ENCODE measurements at regions not wholly inside any gene's neighbourhood (a gene's known extent, or its start where the extent isn't known, plus 50 kb on each side); places are given as distances from the start of the nearest gene placed in this dataset.

DNA sequence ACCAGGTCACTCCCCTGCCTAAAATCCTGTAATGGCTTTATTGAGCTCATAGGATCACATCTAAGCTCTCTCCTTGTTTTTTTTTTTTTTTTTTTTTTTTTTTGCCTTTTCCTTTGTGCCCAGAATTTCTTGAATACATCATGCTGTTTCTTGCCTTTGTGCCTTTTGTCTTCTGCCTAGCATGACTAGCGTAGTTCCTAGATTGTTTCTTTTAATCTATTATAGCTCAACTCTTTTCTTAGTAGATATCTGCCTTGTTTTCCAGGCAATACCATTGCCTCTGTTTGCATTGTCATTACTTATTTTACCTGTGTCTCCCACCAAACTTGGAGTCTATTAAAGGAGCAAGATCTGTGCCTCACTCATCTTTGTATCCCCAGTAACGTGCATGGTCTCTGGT, 106.1 kb upstream of the C9orf72 start (continued):
- TF ChIP-seq CHD7 (IDR thresholded peaks at IDR 0.05; ENCODE audit: insufficient replicate concordance, low read length) (peak; percentile 28), NANOG (IDR thresholded peaks at IDR 0.05; ENCODE audit: insufficient read depth, low read depth, low read length, poor library complexity, severe bottlenecking) (peak; percentile 60), SIRT6 (IDR thresholded peaks at IDR 0.05; ENCODE audit: low read length) (no peak), POU5F1 (IDR thresholded peaks at IDR 0.05; ENCODE audit: low read depth, low read length) (0 out of 2 replicates have a peak, but pooled peaks have one; percentile 22), SP1 (IDR thresholded peaks at IDR 0.05; ENCODE audit: low read depth, low read length) (0 out of 2 replicates have a peak, but pooled peaks have one; percentile 49), EP300 (IDR thresholded peaks at IDR 0.05; ENCODE audit: borderline replicate concordance in 1 of 2, low read depth in 2 of 2, low read length in 2 of 2) (no peak), MAFK (IDR thresholded peaks at IDR 0.05; ENCODE audit: low read depth, low read length) (0 out of 2 replicates have a peak, but pooled peaks have one; percentile 13), SAP30 (IDR thresholded peaks at IDR 0.05; ENCODE audit: insufficient read depth, insufficient replicate concordance, low read length) (no peak)
